ENCODE measurements at regions not wholly inside any gene's neighbourhood (a gene's known extent, or its start where the extent isn't known, plus 50 kb on each side); places are given as distances from the start of the nearest gene placed in this dataset.

DNA sequence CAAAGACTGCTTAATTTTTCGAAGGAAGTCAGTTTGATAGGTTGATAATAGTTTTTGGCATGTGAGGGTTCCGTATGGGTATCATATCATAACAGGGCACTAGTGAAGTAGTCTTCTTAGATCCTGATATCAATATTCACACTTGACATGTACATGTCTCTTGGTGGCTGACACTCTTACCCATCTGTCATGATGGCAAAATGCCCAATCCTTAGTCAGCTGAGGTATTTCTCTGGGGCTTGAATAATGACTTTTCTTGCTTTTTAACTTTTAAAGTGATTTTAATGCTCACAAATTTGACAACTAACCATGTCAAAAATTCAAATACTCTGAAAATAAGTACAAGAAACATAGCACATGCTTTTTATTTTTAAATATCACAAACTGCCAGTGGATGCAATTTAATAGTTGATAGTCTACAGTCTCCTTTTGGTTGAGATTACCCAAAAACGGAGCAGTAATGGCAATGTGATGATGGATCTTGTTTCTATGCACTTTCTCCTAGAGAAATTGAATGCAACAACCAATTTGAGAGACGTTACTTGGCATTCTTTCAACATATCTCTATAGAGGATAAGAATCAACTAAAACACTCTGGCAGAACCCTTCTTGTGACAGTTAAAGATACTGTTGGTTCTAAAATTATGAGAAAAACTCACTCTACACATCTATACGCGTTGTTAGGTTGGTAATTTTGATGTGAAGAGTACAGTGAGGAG lies 552.9 kb upstream of the PABPC4L start:
- TF ChIP-seq RAD21 (IDR thresholded peaks at IDR 0.05; ENCODE audit: low read depth) (no peak), USF1 (IDR thresholded peaks at IDR 0.05) (no peak), TAF1 (IDR thresholded peaks at IDR 0.05; ENCODE audit: low read depth) (no peak), TCF12 (IDR thresholded peaks at IDR 0.05; ENCODE audit: low read depth) (no peak), MAX (IDR thresholded peaks at IDR 0.05) (no peak), CEBPB (IDR thresholded peaks at IDR 0.05) (no peak), CREB1 (IDR thresholded peaks at IDR 0.05; ENCODE audit: low read depth) (no peak), REST (IDR thresholded peaks at IDR 0.05; ENCODE audit: low read depth) (no peak), TEAD4 (IDR thresholded peaks at IDR 0.05) (no peak), NFIC (IDR thresholded peaks at IDR 0.05) (no peak), EP300 (IDR thresholded peaks at IDR 0.05; ENCODE audit: borderline replicate concordance) (no peak), ZBTB7A (IDR thresholded peaks at IDR 0.05; ENCODE audit: low read depth) (no peak), FOXM1 (IDR thresholded peaks at IDR 0.05; ENCODE audit: borderline replicate concordance, low read depth) (no peak), EGR1 (IDR thresholded peaks at IDR 0.05) (no peak), YY1 (IDR thresholded peaks at IDR 0.05; ENCODE audit: low read depth) (no peak)

DNA sequence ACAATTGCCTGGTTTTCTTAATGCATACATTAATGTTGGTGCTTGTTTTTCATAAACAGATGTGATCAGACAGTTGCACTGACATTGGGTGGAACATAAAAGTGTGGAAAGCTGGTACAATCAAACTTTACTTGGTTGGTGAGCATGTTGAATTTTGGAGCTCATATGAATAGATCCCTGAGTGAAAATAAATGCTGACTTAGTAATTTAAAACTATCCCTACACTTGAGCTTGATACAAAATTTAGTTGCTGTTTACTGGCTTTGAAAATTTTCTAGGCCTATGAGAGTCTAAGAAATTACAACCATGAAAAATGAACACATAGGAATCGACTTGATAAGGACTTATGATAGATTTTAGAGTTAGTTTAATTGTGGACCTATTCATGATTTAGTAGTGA lies 551.8 kb upstream of the PABPC4L start:
- TF ChIP-seq REST (IDR thresholded peaks at IDR 0.05; ENCODE audit: low read depth) (no peak), YY1 (IDR thresholded peaks at IDR 0.05; ENCODE audit: low read depth) (no peak), TCF12 (IDR thresholded peaks at IDR 0.05; ENCODE audit: low read depth) (no peak), MAX (IDR thresholded peaks at IDR 0.05) (no peak), RAD21 (IDR thresholded peaks at IDR 0.05; ENCODE audit: low read depth) (no peak), TAF1 (IDR thresholded peaks at IDR 0.05; ENCODE audit: low read depth) (no peak), EP300 (IDR thresholded peaks at IDR 0.05; ENCODE audit: borderline replicate concordance) (no peak), ZBTB7A (IDR thresholded peaks at IDR 0.05; ENCODE audit: low read depth) (no peak), FOXM1 (IDR thresholded peaks at IDR 0.05; ENCODE audit: borderline replicate concordance, low read depth) (no peak), EGR1 (IDR thresholded peaks at IDR 0.05) (no peak), NFIC (IDR thresholded peaks at IDR 0.05) (no peak), CREB1 (IDR thresholded peaks at IDR 0.05; ENCODE audit: low read depth) (no peak), TEAD4 (IDR thresholded peaks at IDR 0.05) (no peak), CEBPB (IDR thresholded peaks at IDR 0.05) (no peak), USF1 (IDR thresholded peaks at IDR 0.05) (no peak)

DNA sequence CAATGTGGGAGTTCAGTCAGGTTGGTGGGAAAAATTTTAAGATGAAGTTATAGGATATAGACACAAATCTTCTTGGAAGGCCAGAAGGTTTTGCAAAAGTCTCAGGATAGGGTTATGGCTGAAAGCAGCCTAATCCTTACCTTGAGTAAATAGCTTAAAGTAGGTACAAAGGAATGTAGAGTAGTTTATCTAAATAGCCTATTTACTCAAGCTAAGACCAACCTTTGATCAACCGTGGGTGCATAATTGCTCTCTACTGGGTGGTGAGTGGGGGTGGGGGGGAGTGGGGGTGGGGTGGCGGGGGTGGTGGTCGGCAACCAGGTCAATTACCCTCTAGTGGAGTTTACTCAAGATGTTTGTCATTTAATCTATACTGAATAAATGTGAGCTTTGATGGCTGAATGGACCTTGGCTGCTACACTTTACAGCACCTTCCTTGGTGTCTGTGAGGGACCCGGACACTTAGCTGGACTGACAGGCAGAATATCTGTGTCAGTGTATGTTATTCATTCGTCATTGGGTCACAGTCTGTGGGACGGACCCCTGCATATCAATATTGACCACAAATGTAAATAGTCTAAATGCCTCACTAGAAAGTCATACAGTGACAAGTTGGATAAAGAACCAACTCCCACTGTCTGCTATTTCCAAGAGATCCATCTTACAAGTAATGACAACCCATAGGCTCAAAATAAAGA lies 545.7 kb upstream of the PABPC4L start:
- no peak for TF ChIP-seq TCF12 (IDR thresholded peaks at IDR 0.05; ENCODE audit: low read depth)
- no peak for TF ChIP-seq USF1 (IDR thresholded peaks at IDR 0.05)
- no peak for TF ChIP-seq RAD21 (IDR thresholded peaks at IDR 0.05; ENCODE audit: low read depth)
- TF ChIP-seq ZBTB7A (IDR thresholded peaks at IDR 0.05; ENCODE audit: low read depth), result no peak
- no peak for TF ChIP-seq CEBPB (IDR thresholded peaks at IDR 0.05)
- no peak for TF ChIP-seq REST (IDR thresholded peaks at IDR 0.05; ENCODE audit: low read depth)
- no peak for TF ChIP-seq EP300 (IDR thresholded peaks at IDR 0.05; ENCODE audit: borderline replicate concordance)
- no peak for TF ChIP-seq CREB1 (IDR thresholded peaks at IDR 0.05; ENCODE audit: low read depth)
- no peak for TF ChIP-seq MAX (IDR thresholded peaks at IDR 0.05)
- TF ChIP-seq NFIC (IDR thresholded peaks at IDR 0.05), result no peak
- no peak for TF ChIP-seq TEAD4 (IDR thresholded peaks at IDR 0.05)
- TF ChIP-seq EGR1 (IDR thresholded peaks at IDR 0.05), result no peak
- TF ChIP-seq TAF1 (IDR thresholded peaks at IDR 0.05; ENCODE audit: low read depth), result no peak
- TF ChIP-seq FOXM1 (IDR thresholded peaks at IDR 0.05; ENCODE audit: borderline replicate concordance, low read depth), result no peak
- no peak for TF ChIP-seq YY1 (IDR thresholded peaks at IDR 0.05; ENCODE audit: low read depth)
